H9 (cell line): ENCODE measurements at regions not wholly inside any gene's neighbourhood (a gene's known extent, or its start where the extent isn't known, plus 50 kb on each side); places are given as distances from the start of the nearest gene placed in this dataset.

Experiments used
- DNase-seq: peaks from one replicate; pipeline ENCODE4 v3.0.0-alpha.2; 2017
- H2AFZ ChIP-seq: one replicate; pipeline ENCODE4 v1.6.1; 2013; ENCODE audit warnings: mild to moderate bottlenecking, low read length, control low read depth, moderate library complexity
- H2AK5ac ChIP-seq: 2 replicates; pipeline ENCODE4 v1.6.1; 2013; ENCODE audit warnings: low read length, control low read depth, mixed read lengths; ENCODE audit not compliant: insufficient read length
- H2BK120ac ChIP-seq: one replicate; pipeline ENCODE4 v1.6.1; 2013; ENCODE audit warnings: low read depth, mild to moderate bottlenecking, low read length, control low read depth, inconsistent platforms; ENCODE audit not compliant: poor library complexity, severe bottlenecking
- H2BK12ac ChIP-seq: 2 replicates; pipeline ENCODE4 v1.6.1; 2013; ENCODE audit warnings: low read length, control low read depth, mixed read lengths, low read depth; ENCODE audit not compliant: insufficient read length
- H2BK15ac ChIP-seq: 2 replicates; pipeline ENCODE4 v1.6.1; 2013; ENCODE audit warnings: low read depth, low read length, control low read depth
- H2BK20ac ChIP-seq: one replicate; pipeline ENCODE4 v1.6.1; 2013; ENCODE audit warnings: low read depth, mild to moderate bottlenecking, low read length, control low read depth, inconsistent platforms; ENCODE audit not compliant: poor library complexity, severe bottlenecking
- H2BK5ac ChIP-seq: 2 replicates; pipeline ENCODE4 v1.6.1; 2013; ENCODE audit warnings: low read length, control low read depth, mixed read lengths; ENCODE audit not compliant: insufficient read length
- H3K14ac ChIP-seq: 2 replicates; pipeline ENCODE4 v1.6.1; 2013; ENCODE audit warnings: low read length, control low read depth; ENCODE audit not compliant: insufficient read depth
- H3K18ac ChIP-seq: 2 replicates; pipeline ENCODE4 v1.6.1; 2013; ENCODE audit warnings: low read depth, mild to moderate bottlenecking, mixed read lengths, low read length, control low read depth; ENCODE audit not compliant: insufficient read length
- H3K23ac ChIP-seq: 2 replicates; pipeline ENCODE4 v1.6.1; 2013; ENCODE audit warnings: low read length, control low read depth, mixed read lengths, low read depth; ENCODE audit not compliant: insufficient read length
- H3K23me2 ChIP-seq: 2 replicates; pipeline ENCODE4 v1.6.1; 2013; ENCODE audit warnings: low read depth, mild to moderate bottlenecking, mixed read lengths, low read length, control low read depth; ENCODE audit not compliant: insufficient read length, poor library complexity, severe bottlenecking
- H3K27ac ChIP-seq: 2 replicates; pipeline ENCODE4 v1.5.1; 2013; ENCODE audit warnings: low read length, control low read depth, mixed read lengths, low read depth; ENCODE audit not compliant: insufficient read length
- H3K27me3 ChIP-seq: 2 replicates; pipeline ENCODE4 v1.6.1; 2013; ENCODE audit warnings: low read length, control low read depth, inconsistent platforms; ENCODE audit not compliant: insufficient read depth
- H3K4ac ChIP-seq: 2 replicates; pipeline ENCODE4 v1.6.1; 2013; ENCODE audit warnings: low read depth, mild to moderate bottlenecking, control low read depth, inconsistent platforms, low read length, moderate library complexity
- H3K4me1 ChIP-seq: 2 replicates; pipeline ENCODE4 v1.6.1; 2013; ENCODE audit warnings: low read length, control low read depth, inconsistent platforms; ENCODE audit not compliant: insufficient read depth
- H3K4me2 ChIP-seq: 2 replicates; pipeline ENCODE4 v1.6.1; 2013; ENCODE audit warnings: low read length, control low read depth, mixed read lengths; ENCODE audit not compliant: insufficient read length, insufficient read depth
- H3K56ac ChIP-seq: 2 replicates; pipeline ENCODE4 v1.6.1; 2013; ENCODE audit warnings: low read depth, mild to moderate bottlenecking, mixed read lengths, low read length, control low read depth; ENCODE audit not compliant: insufficient read length
- H3K79me1 ChIP-seq: 2 replicates; pipeline ENCODE4 v1.6.1; 2013; ENCODE audit warnings: low read depth, mild to moderate bottlenecking, moderate library complexity, low read length, control low read depth, inconsistent platforms; ENCODE audit not compliant: insufficient read depth, poor library complexity, severe bottlenecking
- H3K79me2 ChIP-seq: 2 replicates; pipeline ENCODE4 v1.6.1; 2013; ENCODE audit warnings: low read length, control low read depth, inconsistent platforms; ENCODE audit not compliant: insufficient read depth
- H3K9ac ChIP-seq: 2 replicates; pipeline ENCODE4 v1.6.1; 2013; ENCODE audit warnings: low read length, control low read depth, mixed read lengths; ENCODE audit not compliant: insufficient read length; ENCODE audit errors: extremely low read depth
- H3K9me3 ChIP-seq: one replicate; pipeline ENCODE4 v1.6.1; 2013; ENCODE audit warnings: low read depth, low read length, inconsistent platforms; ENCODE audit not compliant: control insufficient read depth
- H3T11ph ChIP-seq: one replicate; pipeline ENCODE4 v1.6.1; 2013; ENCODE audit warnings: mild to moderate bottlenecking, low read length, control low read depth, inconsistent platforms
- H4K20me1 ChIP-seq: one replicate; pipeline ENCODE4 v1.6.1; 2013; ENCODE audit not compliant: control insufficient read depth, insufficient read length, insufficient read depth
- H4K5ac ChIP-seq: 2 replicates; pipeline ENCODE4 v1.6.1; 2013; ENCODE audit warnings: low read depth, mild to moderate bottlenecking, mixed read lengths, low read length, control low read depth; ENCODE audit not compliant: insufficient read length
- H4K8ac ChIP-seq: replicated peaks from 2 replicates; pipeline ENCODE4 v1.6.1; 2013; ENCODE audit warnings: low read length, control low read depth, mixed read lengths, low read depth; ENCODE audit not compliant: insufficient read length
- H4K91ac ChIP-seq: 2 replicates; pipeline ENCODE4 v1.6.1; 2013; ENCODE audit warnings: low read depth, mild to moderate bottlenecking, moderate library complexity, mixed read lengths, low read length, control low read depth; ENCODE audit not compliant: insufficient read length
- H3K27ac Mint-ChIP-seq, 3 experiments: 2 replicates in 2 of 3; 3 replicates in 1 of 3; pipeline ENCODE4 v1.8.0; 2020 to 2021; ENCODE audit warnings: mixed read lengths in 3 of 3, mild to moderate bottlenecking in 1 of 3, moderate library complexity in 1 of 3
- H3K27me3 Mint-ChIP-seq: 2 replicates; pipeline ENCODE4 v1.8.0; 2021; ENCODE audit warnings: low read depth, mild to moderate bottlenecking, moderate library complexity, mixed read lengths
- H3K36me3 Mint-ChIP-seq, 3 experiments: 2 replicates in 2 of 3; 3 replicates in 1 of 3; pipeline ENCODE4 v1.8.0; 2020 to 2021; ENCODE audit warnings: low read depth in 3 of 3, mixed read lengths in 3 of 3; ENCODE audit not compliant: insufficient read depth in 1 of 3
- H3K4me1 Mint-ChIP-seq, 2 experiments: 2 replicates each; pipeline ENCODE4 v1.8.0; 2020; ENCODE audit warnings: mixed read lengths in 2 of 2
- H3K4me3 Mint-ChIP-seq, 2 experiments: 2 replicates in 1 of 2; 3 replicates in 1 of 2; pipeline ENCODE4 v1.8.0; 2020 to 2021; ENCODE audit warnings: mild to moderate bottlenecking in 2 of 2, mixed read lengths in 2 of 2, moderate library complexity in 1 of 2
- H3K9me3 Mint-ChIP-seq, 2 experiments: 2 replicates in 1 of 2; 3 replicates in 1 of 2; pipeline ENCODE4 v1.8.0; 2020; ENCODE audit warnings: mild to moderate bottlenecking in 2 of 2, mixed read lengths in 2 of 2, moderate library complexity in 1 of 2
- CTCF ChIP-seq: fragments of 200-600 bp; sonication (generic); conservative IDR thresholded peaks from 3 replicates; pipeline ENCODE4 v1.8.0; 2021; ENCODE audit warnings: antibody characterized with exemption, mild to moderate bottlenecking

- Histone ChIP-seq H2AK5ac (no peak overlapping the region), H3K4me2 (no peak overlapping the region), H3K27ac (no peak overlapping the region), H2BK120ac (no peak overlapping the region), H3K18ac (no peak overlapping the region), H2BK15ac (no peak overlapping the region), H4K8ac (no peak overlapping the region), H4K5ac (no peak overlapping the region), H2BK20ac (no peak overlapping the region), H3K23me2 (no peaks in the 10 kb centered on the region), H3K27me3 (no peaks in the 10 kb centered on the region), H3K4me1 (no peaks in the 10 kb centered on the region), H3K79me1 (no peaks in the 10 kb centered on the region), H3K14ac (no peak overlapping the region), H3K4ac (no peak overlapping the region), H4K91ac (no peak overlapping the region), H3T11ph (no peak overlapping the region), H3K9ac (no peak overlapping the region), H2BK5ac (no peak overlapping the region), H2BK12ac (no peak overlapping the region), H4K20me1 (no peaks in the 10 kb centered on the region), H3K23ac (no peak overlapping the region), H3K56ac (no peak overlapping the region), H2AFZ (no peak overlapping the region), H3K79me2 (no peaks in the 10 kb centered on the region), H3K9me3 (no peaks in the 10 kb centered on the region)
- H3K4me1 Mint-ChIP-seq, result no peaks in the 10 kb centered on the region
- no peak for TF ChIP-seq CTCF
- no peak overlapping the region for H3K27ac Mint-ChIP-seq
- DNase-seq, result no peak
- no peak overlapping the region for H3K4me3 Mint-ChIP-seq
- H3K27me3 Mint-ChIP-seq, result no peaks in the 10 kb centered on the region; the same call in 1 of the 2 replicates
- no peaks in the 10 kb centered on the region for H3K9me3 Mint-ChIP-seq
- no peaks in the 10 kb centered on the region for H3K36me3 Mint-ChIP-seq
Measured at GRCh38 chr16:77562497-77562896, 127.7 kb upstream of the ADAMTS18 start.
